ENCODE measurements at regions not wholly inside any gene's neighbourhood (a gene's known extent, or its start where the extent isn't known, plus 50 kb on each side); places are given as distances from the start of the nearest gene placed in this dataset.
"Not testable (repeated sequence)": the region's sequence is repeated elsewhere in the genome, so short reads cannot be mapped to it uniquely, and the experiment has no call there.

GRCh38 chr4:82301390-82301789, 72.4 kb downstream of the HNRNPD start:
- not testable (repeated sequence) for DNase-seq

GRCh38 chr4:82293304-82293703, 80.5 kb downstream of the HNRNPD start:
- DNase-seq: no peak

DNA sequence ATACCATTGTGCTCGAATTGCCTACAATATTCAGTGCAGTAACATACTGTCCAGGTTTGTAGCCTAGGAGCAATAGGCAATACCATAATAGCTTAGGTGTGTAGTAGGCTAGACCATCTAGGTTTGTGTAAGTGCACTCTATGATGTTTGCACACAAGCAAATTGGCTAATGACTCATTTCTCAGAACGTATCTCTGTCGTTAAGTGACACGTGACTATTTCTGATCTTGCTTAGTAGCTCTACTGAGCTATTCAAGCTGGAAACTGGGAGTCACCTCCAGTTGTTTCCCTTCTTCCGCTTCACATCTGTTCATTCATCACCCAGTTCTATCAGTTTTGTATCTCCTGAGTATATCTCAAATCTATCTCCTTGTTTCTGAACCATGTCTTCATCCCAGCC, 86.1 kb downstream of the HNRNPD start:
- peak; percentile 46 for DNase-seq

DNA sequence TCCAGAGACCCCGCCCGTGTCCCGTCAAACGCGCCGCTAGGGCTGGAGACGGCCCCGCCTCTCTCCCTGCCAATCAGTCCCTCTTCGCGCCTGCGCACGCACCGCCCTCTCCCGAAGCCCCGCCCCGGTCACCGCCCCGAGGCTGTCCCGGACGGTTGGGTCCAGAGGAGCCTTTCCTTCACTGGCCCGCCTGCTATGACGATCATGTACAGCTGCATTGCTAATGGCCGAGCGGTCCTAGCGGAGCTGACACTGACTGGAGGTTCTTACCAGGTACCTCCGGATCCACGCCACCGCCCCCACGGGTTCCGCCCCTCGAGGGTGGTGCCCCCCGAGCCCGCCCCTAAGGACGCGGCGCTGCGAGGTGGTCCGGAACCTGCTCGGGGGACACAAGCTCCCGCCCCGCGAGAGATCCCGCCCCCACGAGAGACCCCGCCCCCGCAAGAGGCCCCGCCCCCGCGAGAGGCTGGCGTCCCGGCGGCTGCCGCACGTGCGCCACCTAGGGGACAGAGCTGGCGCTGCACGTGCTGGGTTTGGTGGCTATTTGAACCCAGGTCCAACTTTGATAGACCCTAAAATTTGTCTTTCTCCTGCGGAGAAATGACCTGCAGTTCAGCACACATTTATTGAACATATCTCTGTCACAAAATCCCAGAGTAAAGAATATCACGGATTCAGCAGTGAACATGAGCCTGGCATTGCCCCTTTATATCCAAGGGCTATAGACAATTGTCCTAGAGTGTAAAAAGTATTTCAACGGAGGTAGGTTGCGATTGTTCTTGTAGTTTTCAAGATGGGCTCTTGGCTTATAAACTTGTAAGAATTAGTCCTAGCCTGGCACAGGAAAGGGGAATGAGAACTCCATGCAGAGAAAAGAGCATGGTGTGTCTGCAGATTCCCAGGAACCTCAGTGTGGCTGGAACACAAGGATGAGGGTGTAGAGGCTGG, 88.7 kb downstream of the HNRNPD start:
- DNase-seq: peak; percentile 98

- no peak for DNase-seq
These were observed 89.3 kb downstream of the HNRNPD start for GRCh38 chr4:82284475-82284857.

DNA sequence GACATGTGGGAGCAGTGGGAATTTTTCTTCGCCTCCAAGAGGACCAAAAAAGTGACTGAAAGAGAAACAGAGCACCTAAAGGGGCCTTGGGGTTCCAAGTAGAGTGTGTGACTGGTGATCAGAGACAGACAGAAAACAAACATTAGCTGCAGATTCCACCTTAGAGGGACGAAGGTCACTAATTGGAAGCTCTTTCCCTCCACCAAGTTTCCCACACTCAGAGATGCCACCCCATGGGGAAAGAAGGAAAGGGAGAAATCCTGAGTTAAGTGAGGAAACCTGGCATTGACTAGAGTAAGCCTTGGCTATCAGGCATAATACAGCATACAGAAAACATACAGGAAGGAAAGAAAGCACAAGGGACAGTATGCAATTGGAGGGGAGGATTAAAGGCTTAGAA, 90.9 kb downstream of the HNRNPD start:
- DNase-seq: no peak

DNA sequence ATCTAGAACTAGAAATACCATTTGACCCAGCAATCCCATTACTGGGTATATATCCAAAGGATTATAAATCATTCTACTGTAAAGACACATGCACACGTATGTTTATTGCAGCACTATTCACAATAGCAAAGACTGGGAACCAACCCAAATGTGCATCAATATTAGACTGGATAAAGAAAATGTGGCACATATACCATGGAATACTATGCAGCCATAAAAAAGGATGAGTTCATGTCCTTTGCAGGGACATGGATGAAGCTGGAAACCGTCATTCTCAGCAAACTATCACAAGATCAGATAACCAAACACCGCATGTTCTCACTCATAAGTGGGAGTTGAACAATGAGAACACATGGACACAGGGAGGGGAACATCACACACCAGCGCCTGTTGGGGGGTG, 94.2 kb downstream of the HNRNPD start:
- not testable (repeated sequence) for DNase-seq

DNA sequence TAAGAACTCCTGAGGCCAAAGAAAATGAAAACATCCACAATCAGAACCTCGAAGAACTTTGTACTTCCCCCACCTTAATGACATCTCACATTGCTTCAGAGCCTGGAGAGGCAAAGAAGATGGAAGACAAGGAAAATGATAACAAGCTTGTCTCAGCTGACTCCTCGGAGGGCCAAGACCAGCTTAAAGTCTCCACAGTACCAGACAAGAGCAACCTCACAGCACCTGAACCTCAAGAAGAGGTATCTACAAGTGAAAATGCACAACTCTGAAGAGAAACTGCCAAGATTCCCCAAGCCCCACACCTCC, 97.5 kb downstream of the HNRNPD start:
- no peak for DNase-seq

DNA sequence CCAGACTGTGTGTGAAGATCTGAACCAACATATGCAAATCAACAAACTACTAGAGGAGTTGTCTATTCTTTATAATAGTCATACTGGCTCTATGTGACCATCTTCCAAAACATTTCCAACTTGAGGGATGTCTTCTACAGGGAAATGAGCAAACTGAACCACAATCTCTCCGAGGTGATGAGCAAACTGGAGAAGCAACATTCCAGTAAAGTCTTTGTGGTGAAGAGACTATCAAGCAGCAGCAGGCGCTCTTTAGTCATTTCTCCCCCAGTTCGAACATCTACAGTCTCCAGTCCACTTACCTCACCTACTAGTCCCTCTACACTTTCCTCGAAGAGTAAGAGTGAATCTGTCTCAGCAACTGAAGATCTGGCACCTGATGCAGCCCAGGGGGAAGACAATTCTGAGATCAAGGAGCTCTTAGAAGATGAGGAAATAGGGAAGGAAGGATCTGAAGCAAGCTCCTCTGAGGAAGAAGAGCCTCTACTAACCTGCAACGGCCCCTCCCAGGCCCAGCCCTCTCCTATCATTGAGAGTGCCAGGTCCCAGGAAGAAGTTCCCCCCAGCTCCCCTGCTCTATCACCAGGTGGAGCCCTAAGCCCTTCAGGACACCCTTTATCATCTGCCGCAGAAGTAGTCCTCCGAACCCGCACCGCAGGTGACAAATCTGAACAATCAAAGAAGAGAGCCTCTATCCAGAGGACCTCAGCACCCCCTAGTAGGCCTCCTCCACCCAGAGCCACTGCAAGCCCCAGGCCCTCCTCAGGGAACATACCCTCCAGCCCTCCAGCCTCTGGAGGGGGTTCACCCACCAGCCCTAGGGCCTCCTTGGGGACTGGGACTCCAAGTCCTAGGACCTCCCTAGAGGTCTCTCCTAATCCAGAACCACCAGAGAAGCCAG, 98.1 kb downstream of the HNRNPD start:
- no peak for DNase-seq

GRCh38 chr4:82274700-82275099, 99.1 kb downstream of the HNRNPD start:
- not testable (repeated sequence) for DNase-seq

- DNase-seq: not testable (repeated sequence)
These were observed 101.3 kb downstream of the HNRNPD start for GRCh38 chr4:82272523-82272922.

DNA sequence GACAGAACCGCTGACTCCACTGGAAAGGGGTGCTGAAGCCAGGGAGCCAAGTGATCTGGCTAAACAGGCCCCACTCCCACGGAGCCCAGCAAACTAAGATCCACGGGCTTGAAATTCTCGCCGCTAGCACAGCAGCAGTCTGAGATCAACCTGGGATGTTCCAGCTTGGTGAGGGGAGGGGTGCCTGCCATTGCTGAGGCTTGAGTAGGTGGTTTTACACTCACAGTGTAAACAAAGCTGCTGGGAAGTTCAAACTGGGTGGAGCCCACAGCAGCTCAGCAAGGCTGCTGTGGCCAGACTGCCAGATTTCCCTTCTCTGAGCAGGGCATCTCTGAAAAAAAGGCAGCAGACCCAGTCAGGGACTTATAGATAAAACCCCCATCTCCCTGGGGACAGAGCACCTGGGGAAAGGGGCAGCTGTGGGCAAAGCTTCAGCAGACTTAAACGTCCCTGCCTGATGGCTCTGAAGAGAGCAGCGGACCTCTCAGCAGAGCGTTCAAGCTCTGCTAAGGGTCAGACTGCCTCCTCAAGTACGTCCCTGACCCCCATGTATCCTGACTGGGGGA, 101.8 kb downstream of the HNRNPD start:
- not testable (repeated sequence) for DNase-seq

- no peak for DNase-seq
These were observed 105.0 kb downstream of the HNRNPD start for GRCh38 chr4:82268826-82269193.

- peak; percentile 57 for DNase-seq
These were observed 105.6 kb downstream of the HNRNPD start for GRCh38 chr4:82268050-82268825.

- no peak for DNase-seq
These were observed 106.3 kb downstream of the HNRNPD start for GRCh38 chr4:82267506-82267905.

DNA sequence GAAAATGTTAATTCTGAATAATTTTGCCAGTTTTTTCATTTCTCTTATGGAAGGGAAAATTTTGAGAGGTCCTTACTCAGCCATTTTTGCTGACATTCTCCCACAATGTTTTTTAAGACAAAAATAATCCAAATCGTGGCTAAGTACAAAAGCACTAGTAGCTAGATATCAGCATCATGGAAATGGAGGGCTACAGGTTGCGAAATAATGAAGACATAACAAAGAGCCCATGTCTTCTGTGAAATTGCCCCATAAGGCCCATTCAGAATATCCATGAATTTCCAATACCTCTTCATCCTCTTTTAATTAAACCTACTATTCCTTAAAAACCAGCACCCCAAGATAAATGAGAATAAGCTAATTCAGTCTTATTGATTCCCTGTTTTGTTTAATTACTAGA, 107.4 kb downstream of the HNRNPD start:
- no peak for DNase-seq

- DNase-seq: no peak
These were observed 112.7 kb downstream of the HNRNPD start for GRCh38 chr4:82261084-82261483.

DNA sequence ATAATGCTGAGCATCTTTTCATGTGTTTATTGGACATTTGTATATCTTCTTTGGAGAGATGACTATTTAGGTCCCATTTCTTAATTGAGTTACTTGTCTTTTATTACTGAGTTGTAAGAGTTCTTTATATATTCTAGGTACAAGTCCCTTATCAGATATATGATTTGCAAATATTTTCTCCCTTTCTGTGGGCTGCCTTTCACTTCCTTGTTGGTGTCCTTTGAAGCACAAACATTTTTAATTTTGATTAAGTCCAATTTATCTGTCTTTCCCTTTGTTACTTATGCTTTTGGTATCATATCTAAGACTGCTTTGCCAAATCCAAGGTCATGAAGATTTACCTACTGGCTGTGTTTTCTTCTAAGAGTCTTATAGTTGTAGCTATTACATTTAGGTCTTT, 113.2 kb downstream of the HNRNPD start:
- no peak for DNase-seq

GRCh38 chr4:82256718-82257117, 117.1 kb downstream of the HNRNPD start:
- no peak for DNase-seq

DNA sequence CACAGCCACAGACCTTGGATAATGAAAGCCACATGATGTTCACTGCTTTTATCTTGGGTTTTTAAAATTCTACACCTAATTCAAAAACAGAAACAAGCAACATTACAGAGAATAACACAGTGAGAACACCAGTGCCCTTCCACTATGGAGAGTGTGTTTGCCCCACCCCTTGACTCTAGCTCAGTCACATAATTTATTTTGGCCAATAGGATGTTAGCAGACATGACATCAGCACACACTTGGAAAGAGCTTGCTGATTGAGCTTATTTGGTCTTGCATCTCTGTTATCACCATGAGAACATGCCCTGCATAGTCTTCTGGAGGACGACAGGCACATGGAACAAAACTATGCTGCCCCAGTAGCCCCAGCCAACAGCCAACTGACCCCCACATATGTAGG, 118.1 kb downstream of the HNRNPD start:
- DNase-seq: no peak

DNA sequence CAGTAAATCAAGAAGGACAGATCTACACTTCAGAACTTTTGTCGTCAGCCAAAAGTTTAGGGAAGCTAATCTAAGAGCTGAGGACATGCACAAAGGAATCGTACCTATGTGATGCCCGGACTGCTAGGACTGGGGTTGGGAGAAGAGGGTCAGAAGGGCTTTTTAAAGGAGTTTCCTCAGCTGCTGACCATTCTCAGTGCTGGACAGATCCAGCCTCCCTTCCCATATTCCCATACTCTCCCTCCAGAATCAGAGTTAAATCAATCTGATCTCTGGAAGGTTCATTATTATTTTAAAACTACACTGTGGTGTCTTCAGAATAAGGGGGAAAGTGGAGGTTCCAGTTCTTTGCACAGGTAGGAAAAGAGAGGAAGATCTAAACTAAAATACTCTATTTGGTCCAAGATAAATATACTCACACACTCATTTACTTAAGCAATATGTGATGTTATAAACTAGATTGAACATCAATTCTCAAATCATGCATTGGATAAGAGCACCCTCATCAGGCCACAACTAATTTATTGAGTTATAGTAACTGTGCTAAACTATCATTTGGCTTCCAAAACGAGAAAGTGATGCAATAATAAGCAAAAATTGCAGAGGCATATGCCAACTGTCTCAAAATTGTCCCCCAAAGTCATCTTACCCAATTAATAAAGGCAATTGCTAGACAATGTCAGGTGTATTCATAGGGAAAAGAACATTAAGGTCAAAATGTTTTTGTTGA, 124.7 kb downstream of the HNRNPD start:
- DNase-seq: no peak

- no peak for DNase-seq
These were observed 126.2 kb downstream of the HNRNPD start for GRCh38 chr4:82247629-82248028.

Data from NCI-H2029 (cell line).